MCF 10A (cell line): ENCODE measurements at regions not wholly inside any gene's neighbourhood (a gene's known extent, or its start where the extent isn't known, plus 50 kb on each side); places are given as distances from the start of the nearest gene placed in this dataset.

Experiments used
- BruUV-seq: library from RNA; stranded (reverse); fragments of 400-500 nt; replicated peaks from 2 replicates; lab custom pipeline; 2021; lab: Mats Ljungman, UMichigan
- CTCF ChIA-PET: fragments of 300-600 bp; sonication (Branson Sonifier 250); formaldehyde crosslinking; extraction: SDS; loops from one replicate; lab custom pipeline; 2021; ENCODE audit warnings: antibody characterized with exemption, inconsistent platforms; lab: Yijun Ruan, JAX
- POLR2A ChIA-PET: fragments of 300-600, 350-650 bp; sonication (Branson Sonifier 250); formaldehyde crosslinking; extraction: SDS; loops from one replicate; lab custom pipeline; 2020; ENCODE audit warnings: antibody characterized with exemption, inconsistent platforms; lab: Yijun Ruan, JAX
- DNase-seq: peaks from one replicate; pipeline ENCODE4 v3.0.0-alpha.2; 2018; ENCODE audit not compliant: unreplicated experiment
- H3K27ac Mint-ChIP-seq: one replicate; pipeline ENCODE4 v1.8.0; 2022; ENCODE audit warnings: mild to moderate bottlenecking, low read depth, mixed read lengths; ENCODE audit not compliant: unreplicated experiment
- H3K27me3 Mint-ChIP-seq: one replicate; pipeline ENCODE4 v1.8.0; 2022; ENCODE audit warnings: mixed read lengths; ENCODE audit not compliant: insufficient read depth, unreplicated experiment
- H3K36me3 Mint-ChIP-seq: one replicate; pipeline ENCODE4 v1.8.0; 2022; ENCODE audit warnings: mild to moderate bottlenecking, moderate library complexity, mixed read lengths; ENCODE audit not compliant: insufficient read depth, unreplicated experiment
- H3K4me1 Mint-ChIP-seq: one replicate; pipeline ENCODE4 v1.8.0; 2022; ENCODE audit warnings: mixed read lengths; ENCODE audit not compliant: insufficient read depth, unreplicated experiment
- H3K4me3 Mint-ChIP-seq: one replicate; pipeline ENCODE4 v1.8.0; 2022; ENCODE audit warnings: mild to moderate bottlenecking, moderate library complexity, mixed read lengths; ENCODE audit not compliant: unreplicated experiment
- H3K9me3 Mint-ChIP-seq: one replicate; pipeline ENCODE4 v1.8.0; 2022; ENCODE audit warnings: mixed read lengths; ENCODE audit not compliant: unreplicated experiment
- CTCF ChIP-seq: fragments of 200-600 bp; IDR thresholded peaks from one replicate; pipeline ENCODE4 v1.8.0; 2022; ENCODE audit warnings: antibody characterized with exemption, mild to moderate bottlenecking; ENCODE audit not compliant: unreplicated experiment
- intact Hi-C: fragments of 100-400 bp; cut with micrococcal nuclease; formaldehyde crosslinking; loops from 2 replicates; pipeline ENCODE4 v1.14.1; 2022

GRCh38 chr15:93261845-93262244, 172.8 kb upstream of the RGMA start:
- Mint-ChIP-seq H3K9me3 (no peaks in the 10 kb centered on the region), H3K36me3 (no peaks in the 10 kb centered on the region), H3K4me3 (no peak overlapping the region), H3K4me1 (no peaks in the 10 kb centered on the region), H3K27me3 (no peaks in the 10 kb centered on the region), H3K27ac (no peak overlapping the region)
- DNase-seq = no peak
- CTCF ChIA-PET = no interaction called here
- BruUV-seq = no TSS peak
- intact Hi-C loops = no loop called here
- POLR2A ChIA-PET = no interaction called here
- TF ChIP-seq CTCF = no peak

GRCh38 chr15:93257920-93258319, 168.9 kb upstream of the RGMA start:
- H3K36me3 Mint-ChIP-seq = no peaks in the 10 kb centered on the region
- POLR2A ChIA-PET = no interaction called here
- DNase-seq = peak; percentile 3
- no peak for TF ChIP-seq CTCF
- no peak overlapping the region for H3K4me3 Mint-ChIP-seq
- H3K4me1 Mint-ChIP-seq = no peaks in the 10 kb centered on the region
- no peak overlapping the region for H3K27ac Mint-ChIP-seq
- H3K9me3 Mint-ChIP-seq = no peaks in the 10 kb centered on the region
- CTCF ChIA-PET = interaction anchor here (0.6 to 0.7 kb wide), 2 partner anchors 74 to 193 kb away, joined by 3 read pairs; no protein-coding TSS in a partner anchor
- intact Hi-C loops = no loop called here
- H3K27me3 Mint-ChIP-seq = no peaks in the 10 kb centered on the region
- no TSS peak for BruUV-seq

DNA sequence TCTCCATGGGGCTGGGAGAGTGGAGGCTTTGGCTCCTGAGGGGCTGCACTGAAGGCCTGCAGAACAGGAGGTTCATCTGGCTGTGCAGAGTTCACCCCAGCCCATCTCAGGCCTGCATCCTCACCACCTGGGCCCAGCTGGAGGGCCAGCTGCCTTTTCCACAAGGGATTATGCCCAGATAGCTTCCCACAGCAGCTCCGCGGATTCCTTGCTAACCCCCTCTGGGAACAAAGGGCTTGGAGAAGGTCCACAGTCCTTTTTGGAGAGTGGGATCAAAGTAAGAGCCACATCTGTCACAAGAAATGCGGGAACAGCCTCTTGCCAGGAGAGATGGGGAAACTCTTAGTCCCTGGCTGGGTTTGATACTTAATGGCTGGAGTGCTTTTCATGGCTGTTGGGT, 164.7 kb upstream of the RGMA start:
- Mint-ChIP-seq H3K27ac (no peak overlapping the region), H3K36me3 (no peaks in the 10 kb centered on the region), H3K9me3 (no peaks in the 10 kb centered on the region), H3K4me3 (no peak overlapping the region), H3K27me3 (no peaks in the 10 kb centered on the region), H3K4me1 (no peaks in the 10 kb centered on the region)
- intact Hi-C loops = no loop called here
- CTCF ChIA-PET = interaction anchor here (0.6 kb wide), 1 partner anchor 1890 kb away, joined by 3 read pairs; no protein-coding TSS in a partner anchor
- POLR2A ChIA-PET = no interaction called here
- no peak for DNase-seq
- no TSS peak for BruUV-seq
- TF ChIP-seq CTCF = no peak

DNA sequence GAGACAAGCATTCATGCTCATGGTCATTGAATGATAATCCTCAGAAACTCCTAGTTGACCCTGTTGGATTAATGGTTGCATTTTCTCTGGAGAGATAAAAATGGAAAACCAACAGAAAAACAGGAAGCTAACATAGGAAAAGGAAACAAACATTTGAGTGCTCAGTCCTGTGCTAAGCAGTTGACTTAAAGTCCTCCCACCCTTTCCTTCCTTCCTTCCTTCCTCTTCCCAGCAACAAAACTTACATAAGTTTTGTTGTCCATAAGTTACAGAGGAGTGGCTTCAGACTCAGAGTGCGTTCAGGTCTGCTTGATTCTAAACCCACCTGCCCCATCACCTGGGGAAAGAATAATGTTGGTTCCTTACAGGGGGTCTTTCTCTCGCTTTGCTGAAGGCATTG, 163.8 kb upstream of the RGMA start:
- Mint-ChIP-seq H3K36me3 (no peaks in the 10 kb centered on the region), H3K4me3 (no peak overlapping the region), H3K27me3 (no peaks in the 10 kb centered on the region), H3K9me3 (no peaks in the 10 kb centered on the region), H3K4me1 (no peaks in the 10 kb centered on the region), H3K27ac (no peak overlapping the region)
- no peak for TF ChIP-seq CTCF
- intact Hi-C loops = no loop called here
- DNase-seq = no peak
- CTCF ChIA-PET = interaction anchor here (0.7 kb wide), 1 partner anchor 85 kb away, joined by 3 read pairs; no protein-coding TSS in a partner anchor
- BruUV-seq = no TSS peak
- POLR2A ChIA-PET = no interaction called here
